ENCODE measurements at regions not wholly inside any gene's neighbourhood (a gene's known extent, or its start where the extent isn't known, plus 50 kb on each side); places are given as distances from the start of the nearest gene placed in this dataset.

DNA sequence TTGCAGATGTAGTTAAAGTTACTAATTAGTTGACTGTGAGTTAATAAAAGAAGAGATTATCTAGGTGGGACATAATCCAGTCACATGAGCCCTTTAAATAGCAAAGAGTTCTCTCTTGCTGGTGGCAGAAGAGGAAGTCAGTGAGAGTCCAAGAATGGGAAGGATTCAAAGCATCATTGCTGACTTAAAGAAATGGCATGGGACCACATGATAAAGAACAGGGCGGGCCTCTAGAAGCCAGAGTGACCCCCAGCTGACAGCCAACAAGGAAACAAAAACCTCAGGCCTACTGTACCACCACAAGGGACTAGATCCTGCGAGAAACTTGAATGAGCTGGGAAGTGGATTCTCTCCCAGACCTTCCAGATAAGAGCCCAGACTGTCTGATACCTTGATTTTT lies 447.2 kb upstream of the CCDC54 start:
- H3K27me3 Mint-ChIP-seq = no peaks in the 10 kb centered on the region
- no peak for DNase-seq
- no peak overlapping the region for H3K4me3 Mint-ChIP-seq
- ATAC-seq = no peak
- intact Hi-C loops (cut with DNase I, micrococcal nuclease) = no loop called here
- CTCF ChIA-PET = interaction anchor here (0.6 kb wide), 1 partner anchor 17 kb away, joined by 3 read pairs; no protein-coding TSS in a partner anchor
- H3K27ac Mint-ChIP-seq = no peak overlapping the region
- no peaks in the 10 kb centered on the region for H3K4me1 Mint-ChIP-seq
- POLR2A ChIA-PET = no interaction called here
- H3K9me3 Mint-ChIP-seq (ENCODE audit: low read depth) = no peaks in the 10 kb centered on the region
- no peaks in the 10 kb centered on the region for H3K36me3 Mint-ChIP-seq (ENCODE audit: low read depth)

DNA sequence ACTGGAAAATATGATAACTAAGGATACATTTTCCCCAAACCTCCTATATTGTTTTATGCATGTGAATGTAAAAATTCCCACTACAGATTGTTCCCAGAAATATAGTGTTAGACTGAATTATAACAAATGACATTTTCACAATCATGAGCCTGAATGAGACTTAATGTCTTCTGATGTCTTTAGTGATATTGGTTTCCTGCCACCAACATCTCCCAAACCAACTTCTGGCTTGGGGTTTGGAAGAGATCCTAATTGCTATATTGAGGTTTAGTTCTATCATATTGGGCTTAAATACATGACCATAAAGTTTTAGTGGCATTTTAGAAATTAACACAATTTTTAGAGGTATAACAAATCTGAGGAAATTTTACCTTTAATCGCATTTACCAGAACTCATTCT lies 445.3 kb upstream of the CCDC54 start:
- CTCF ChIA-PET = no interaction called here
- Mint-ChIP-seq H3K4me1 (no peaks in the 10 kb centered on the region), H3K4me3 (no peak overlapping the region), H3K27ac (no peak overlapping the region), H3K36me3 (ENCODE audit: low read depth) (no peaks in the 10 kb centered on the region), H3K27me3 (no peaks in the 10 kb centered on the region), H3K9me3 (ENCODE audit: low read depth) (no peaks in the 10 kb centered on the region)
- POLR2A ChIA-PET = no interaction called here
- no peak for ATAC-seq
- no peak for DNase-seq
- intact Hi-C loops (cut with DNase I, micrococcal nuclease) = no loop called here

DNA sequence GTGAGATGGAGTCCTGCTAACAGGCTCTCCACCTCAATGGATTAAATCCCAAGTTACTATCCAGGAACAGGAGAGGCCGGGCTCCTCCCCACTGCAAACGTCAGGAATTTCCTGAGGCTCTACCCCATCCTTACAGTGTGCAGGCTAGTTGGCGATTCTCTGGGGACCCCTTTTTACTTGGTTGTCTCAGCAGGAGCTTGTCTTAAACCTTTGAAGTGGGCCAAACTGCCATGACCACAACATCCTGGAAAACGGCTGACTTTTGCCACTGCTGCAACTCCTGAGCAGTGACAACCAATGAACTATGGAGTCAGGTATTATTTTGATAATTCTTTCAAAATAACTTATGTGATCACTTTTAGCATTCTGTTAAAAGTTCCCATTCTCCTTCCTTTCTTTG lies 440.9 kb upstream of the CCDC54 start:
- H3K4me1 Mint-ChIP-seq = no peaks in the 10 kb centered on the region
- DNase-seq (no peak), ATAC-seq (no peak)
- no peak overlapping the region for H3K4me3 Mint-ChIP-seq
- H3K27me3 Mint-ChIP-seq = no peaks in the 10 kb centered on the region
- intact Hi-C loops (cut with DNase I, micrococcal nuclease) = no loop called here
- POLR2A ChIA-PET = no interaction called here
- no peak overlapping the region for H3K27ac Mint-ChIP-seq
- H3K36me3 Mint-ChIP-seq (ENCODE audit: low read depth) = no peaks in the 10 kb centered on the region
- CTCF ChIA-PET = no interaction called here
- no peaks in the 10 kb centered on the region for H3K9me3 Mint-ChIP-seq (ENCODE audit: low read depth)

DNA sequence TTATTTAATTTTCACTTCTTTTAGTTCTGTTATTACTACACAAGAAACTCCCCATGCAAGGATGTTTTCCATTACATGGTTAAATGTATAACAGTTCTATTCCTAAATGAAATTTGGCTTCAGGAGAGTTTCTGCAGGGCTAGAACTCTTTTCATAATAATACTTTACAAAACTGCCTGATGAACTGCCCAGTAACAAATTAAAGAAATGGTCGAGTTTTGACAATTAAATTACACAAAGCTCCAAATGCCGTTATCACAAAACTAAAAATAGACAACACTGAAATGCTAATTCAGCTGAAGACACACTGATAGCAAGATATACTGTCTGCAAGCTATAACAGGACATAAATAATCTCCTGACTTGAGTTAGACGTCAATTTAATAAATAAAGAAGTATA lies 435.2 kb upstream of the CCDC54 start:
- Mint-ChIP-seq H3K4me1 (no peaks in the 10 kb centered on the region), H3K27ac (no peak overlapping the region), H3K27me3 (no peaks in the 10 kb centered on the region), H3K36me3 (ENCODE audit: low read depth) (no peaks in the 10 kb centered on the region), H3K9me3 (ENCODE audit: low read depth) (no peaks in the 10 kb centered on the region), H3K4me3 (no peak overlapping the region)
- ATAC-seq (no peak), DNase-seq (no peak)
- ChIA-PET CTCF (no interaction called here), POLR2A (no interaction called here)
- intact Hi-C loops (cut with DNase I, micrococcal nuclease) = no loop called here

DNA sequence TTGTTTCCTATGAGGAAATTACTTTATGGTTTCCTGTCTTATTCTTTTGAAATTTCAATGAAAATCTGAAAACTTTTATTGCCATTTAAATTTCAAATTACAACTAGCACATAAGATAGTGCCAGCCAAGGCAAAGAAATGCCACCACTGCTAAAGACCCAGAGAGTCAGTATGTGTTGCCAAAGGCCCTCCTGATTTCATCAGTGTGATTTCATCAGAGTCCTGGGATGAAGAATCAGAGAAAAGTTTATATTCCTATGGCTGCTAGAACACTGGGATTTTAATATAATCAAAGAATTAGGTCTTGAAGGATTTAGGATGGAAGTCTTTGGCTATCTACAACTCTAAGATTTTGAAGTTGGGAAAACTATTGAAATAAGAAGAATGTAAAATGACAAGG lies 434.2 kb upstream of the CCDC54 start:
- Mint-ChIP-seq H3K4me1 (no peaks in the 10 kb centered on the region), H3K27me3 (no peaks in the 10 kb centered on the region), H3K4me3 (no peak overlapping the region), H3K36me3 (ENCODE audit: low read depth) (no peaks in the 10 kb centered on the region), H3K9me3 (ENCODE audit: low read depth) (no peaks in the 10 kb centered on the region), H3K27ac (no peak overlapping the region)
- intact Hi-C loops (cut with DNase I, micrococcal nuclease) = no loop called here
- DNase-seq (no peak), ATAC-seq (no peak)
- POLR2A ChIA-PET = no interaction called here
- CTCF ChIA-PET = interaction anchor here (0.6 kb wide), 1 partner anchor 45 kb away, joined by 3 read pairs; no protein-coding TSS in a partner anchor

DNA sequence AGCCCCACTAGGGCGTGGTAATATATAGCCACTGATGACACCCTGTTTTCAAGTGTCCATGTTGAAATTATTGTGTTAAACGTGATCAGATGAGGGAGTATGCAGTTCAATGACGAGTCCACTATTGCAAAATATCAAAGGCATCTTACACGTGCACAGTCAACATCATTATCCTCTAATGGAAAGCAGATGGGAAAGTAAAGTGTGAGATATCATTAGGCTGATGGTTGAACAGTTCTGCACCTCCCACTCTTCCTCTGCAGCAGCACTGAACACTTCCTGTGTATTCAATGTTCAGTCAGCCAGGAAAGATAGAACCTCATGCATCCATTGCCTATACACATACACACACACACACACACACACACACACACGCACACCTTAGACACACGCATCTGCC lies 431.8 kb upstream of the CCDC54 start:
- DNase-seq (no peak), ATAC-seq (no peak)
- Mint-ChIP-seq H3K36me3 (ENCODE audit: low read depth) (no peaks in the 10 kb centered on the region), H3K27me3 (no peaks in the 10 kb centered on the region), H3K27ac (no peak overlapping the region), H3K4me1 (no peaks in the 10 kb centered on the region), H3K4me3 (no peak overlapping the region), H3K9me3 (ENCODE audit: low read depth) (no peaks in the 10 kb centered on the region)
- CTCF ChIA-PET = no interaction called here
- POLR2A ChIA-PET = no interaction called here
- intact Hi-C loops (cut with DNase I, micrococcal nuclease) = no loop called here

DNA sequence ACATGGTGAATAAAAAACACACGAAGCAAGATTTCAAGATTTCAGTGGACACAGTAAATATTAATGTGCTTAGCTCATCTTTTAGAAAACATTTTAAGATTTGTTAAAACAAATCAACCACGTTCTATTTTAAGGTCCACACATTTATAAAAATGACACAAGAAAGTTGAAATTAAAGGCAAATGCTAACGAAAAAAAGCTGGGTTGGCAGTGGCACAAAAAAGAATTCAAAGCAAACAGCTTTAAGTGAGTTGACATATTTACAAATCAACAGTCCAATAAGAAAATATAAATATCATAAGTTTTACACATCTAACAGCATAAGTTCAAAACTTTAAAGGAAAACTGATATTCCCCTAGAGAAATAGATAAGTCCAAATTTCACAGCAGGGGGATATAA lies 430.4 kb upstream of the CCDC54 start:
- ATAC-seq = no peak
- no peaks in the 10 kb centered on the region for H3K27me3 Mint-ChIP-seq
- H3K4me1 Mint-ChIP-seq = no peaks in the 10 kb centered on the region
- CTCF ChIA-PET = no interaction called here
- POLR2A ChIA-PET = no interaction called here
- no peak for DNase-seq
- H3K27ac Mint-ChIP-seq = no peak overlapping the region
- no peaks in the 10 kb centered on the region for H3K36me3 Mint-ChIP-seq (ENCODE audit: low read depth)
- intact Hi-C loops (cut with DNase I, micrococcal nuclease) = no loop called here
- H3K4me3 Mint-ChIP-seq = no peak overlapping the region
- no peaks in the 10 kb centered on the region for H3K9me3 Mint-ChIP-seq (ENCODE audit: low read depth)

DNA sequence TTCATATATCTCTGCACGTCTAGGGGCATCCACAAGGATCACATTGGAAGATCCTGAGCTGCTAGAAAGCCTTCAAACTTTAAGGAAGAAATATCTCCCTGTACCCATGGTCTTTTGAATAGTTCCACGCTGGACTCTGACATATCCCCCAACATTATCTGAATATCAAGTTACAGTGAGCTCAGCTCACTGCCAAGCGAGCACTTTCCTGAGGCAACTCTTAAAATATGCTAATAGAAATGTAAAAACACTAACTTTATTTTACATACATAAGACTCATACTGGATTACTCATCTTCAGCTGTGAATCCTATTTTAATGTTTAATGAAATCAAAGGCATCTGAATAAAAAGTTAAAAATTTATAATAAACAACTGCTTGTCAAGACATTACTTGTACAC lies 420.2 kb upstream of the CCDC54 start:
- Mint-ChIP-seq H3K4me3 (no peak overlapping the region), H3K27ac (no peak overlapping the region), H3K4me1 (no peaks in the 10 kb centered on the region), H3K27me3 (no peaks in the 10 kb centered on the region), H3K9me3 (ENCODE audit: low read depth) (peaks cover 2% of the 10 kb centered on the region), H3K36me3 (ENCODE audit: low read depth) (no peaks in the 10 kb centered on the region)
- ChIA-PET CTCF (no interaction called here), POLR2A (no interaction called here)
- no peak for ATAC-seq
- no peak for DNase-seq
- intact Hi-C loops (cut with DNase I, micrococcal nuclease) = no loop called here

DNA sequence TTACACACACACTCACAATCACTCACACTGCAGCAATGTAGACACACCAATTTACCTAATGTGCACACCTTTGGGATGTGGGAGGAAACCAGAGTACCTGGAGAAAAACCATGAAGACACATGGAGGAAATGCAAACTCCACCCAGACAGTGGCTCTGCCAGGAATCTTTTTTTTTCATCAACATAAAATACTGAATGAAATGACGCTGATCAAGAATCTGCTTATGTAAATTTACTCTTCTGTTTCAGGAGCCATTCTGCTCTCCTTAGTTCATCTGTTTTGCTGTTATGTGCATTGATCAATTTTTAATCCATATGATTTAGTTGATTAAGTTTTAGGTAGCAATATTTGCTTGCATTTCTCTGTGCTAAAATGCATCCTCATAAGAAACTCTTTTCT lies 414.2 kb upstream of the CCDC54 start:
- H3K27ac Mint-ChIP-seq = no peak overlapping the region
- intact Hi-C loops (cut with DNase I, micrococcal nuclease) = no loop called here
- ATAC-seq (no peak), DNase-seq (no peak)
- no peaks in the 10 kb centered on the region for H3K4me1 Mint-ChIP-seq
- no peak overlapping the region for H3K4me3 Mint-ChIP-seq
- no peaks in the 10 kb centered on the region for H3K27me3 Mint-ChIP-seq
- no peaks in the 10 kb centered on the region for H3K36me3 Mint-ChIP-seq (ENCODE audit: low read depth)
- POLR2A ChIA-PET = no interaction called here
- CTCF ChIA-PET = no interaction called here
- no peaks in the 10 kb centered on the region for H3K9me3 Mint-ChIP-seq (ENCODE audit: low read depth)

DNA sequence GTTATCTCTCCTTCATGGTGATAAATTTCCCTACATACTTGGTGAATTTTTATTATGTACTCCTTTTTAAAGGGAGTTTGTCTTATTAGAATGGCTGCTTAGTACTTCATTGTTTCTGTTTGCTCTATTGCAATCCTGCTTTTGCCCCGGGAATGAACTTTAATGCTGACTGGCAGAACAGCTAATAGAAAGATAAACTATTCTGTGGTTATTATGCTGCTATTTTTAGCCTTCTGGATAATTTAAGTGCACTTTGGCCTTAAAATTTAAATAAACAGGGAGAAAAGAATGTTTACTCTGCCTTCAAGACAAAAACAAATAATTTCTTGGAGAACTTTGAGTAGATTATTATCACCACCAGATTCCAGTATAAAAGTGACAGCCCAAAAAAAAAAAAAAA lies 413.8 kb upstream of the CCDC54 start:
- no peaks in the 10 kb centered on the region for H3K27me3 Mint-ChIP-seq
- no peaks in the 10 kb centered on the region for H3K9me3 Mint-ChIP-seq (ENCODE audit: low read depth)
- H3K36me3 Mint-ChIP-seq (ENCODE audit: low read depth) = no peaks in the 10 kb centered on the region
- no peak overlapping the region for H3K27ac Mint-ChIP-seq
- intact Hi-C loops (cut with DNase I, micrococcal nuclease) = no loop called here
- DNase-seq = no peak
- no peak for ATAC-seq
- H3K4me1 Mint-ChIP-seq = no peaks in the 10 kb centered on the region
- CTCF ChIA-PET = no interaction called here
- POLR2A ChIA-PET = no interaction called here
- no peak overlapping the region for H3K4me3 Mint-ChIP-seq

DNA sequence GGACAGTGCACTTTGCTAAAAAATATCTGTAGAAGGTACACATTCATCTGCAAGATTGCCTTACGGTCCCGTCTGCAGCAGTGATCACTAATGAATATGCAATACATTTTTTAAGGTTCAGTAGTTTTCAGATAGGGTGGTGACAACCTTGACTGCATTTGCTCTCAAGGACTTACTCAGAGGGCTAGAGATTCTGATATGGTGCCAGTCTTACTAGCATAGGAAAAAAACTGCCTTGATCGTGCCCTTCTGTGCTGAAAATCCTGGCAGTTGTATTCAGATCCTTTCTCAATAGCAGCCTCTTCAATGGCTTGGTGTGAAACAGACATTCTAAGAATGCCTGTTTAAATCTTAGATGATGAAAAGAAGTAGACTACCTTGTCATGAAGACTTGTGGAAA lies 411.9 kb upstream of the CCDC54 start:
- no peaks in the 10 kb centered on the region for H3K9me3 Mint-ChIP-seq (ENCODE audit: low read depth)
- CTCF ChIA-PET = no interaction called here
- H3K36me3 Mint-ChIP-seq (ENCODE audit: low read depth) = no peaks in the 10 kb centered on the region
- intact Hi-C loops (cut with DNase I, micrococcal nuclease) = no loop called here
- DNase-seq (no peak), ATAC-seq (no peak)
- H3K27me3 Mint-ChIP-seq = no peaks in the 10 kb centered on the region
- H3K4me1 Mint-ChIP-seq = no peaks in the 10 kb centered on the region
- no peak overlapping the region for H3K4me3 Mint-ChIP-seq
- POLR2A ChIA-PET = no interaction called here
- no peak overlapping the region for H3K27ac Mint-ChIP-seq

DNA sequence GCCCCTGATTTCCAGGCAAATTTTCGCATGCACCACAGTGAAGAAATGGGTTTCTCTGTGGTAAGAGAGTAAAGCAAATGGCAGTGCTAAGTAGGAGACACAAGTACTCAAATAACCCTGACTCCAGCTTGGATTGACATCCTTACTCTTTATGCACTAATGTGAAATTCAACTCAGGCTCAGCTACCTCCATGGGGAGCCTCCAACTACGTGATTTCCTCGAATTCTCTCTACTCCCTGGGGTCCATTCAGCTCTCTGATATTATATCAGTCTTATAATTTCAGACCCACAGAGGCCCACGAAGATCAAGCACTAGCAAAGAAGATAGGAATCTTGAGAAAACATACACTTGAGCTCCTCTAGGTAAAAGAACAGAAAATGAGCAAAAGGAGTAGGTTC lies 407.6 kb upstream of the CCDC54 start:
- ATAC-seq (no peak), DNase-seq (no peak)
- Mint-ChIP-seq H3K4me3 (no peak overlapping the region), H3K9me3 (ENCODE audit: low read depth) (no peaks in the 10 kb centered on the region), H3K27me3 (no peaks in the 10 kb centered on the region), H3K27ac (no peak overlapping the region), H3K4me1 (no peaks in the 10 kb centered on the region), H3K36me3 (ENCODE audit: low read depth) (no peaks in the 10 kb centered on the region)
- intact Hi-C loops (cut with DNase I, micrococcal nuclease) = no loop called here
- ChIA-PET POLR2A (no interaction called here), CTCF (interaction anchor here (1.3 kb wide), 1 partner anchor 67 kb away, joined by 5 read pairs; no protein-coding TSS in a partner anchor)

DNA sequence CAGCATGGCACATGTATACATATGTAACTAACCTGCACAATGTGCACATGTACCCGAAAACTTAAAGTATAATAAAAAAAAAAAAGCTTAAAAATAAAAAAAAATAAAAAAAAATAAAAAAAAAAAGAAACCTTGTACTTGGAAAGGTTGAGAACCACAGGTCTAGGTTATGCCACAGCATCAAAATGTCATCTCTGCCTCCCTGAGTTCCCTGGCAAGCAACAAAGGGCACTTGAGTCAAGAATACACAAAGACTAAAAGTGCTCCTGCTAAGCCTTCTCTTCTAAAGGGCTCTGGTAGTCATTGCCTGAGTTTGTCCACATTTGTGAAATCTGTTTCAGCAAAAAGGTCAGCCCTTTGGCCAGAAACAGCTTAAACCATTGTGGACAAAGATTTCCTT lies 395.8 kb upstream of the CCDC54 start:
- Mint-ChIP-seq H3K36me3 (ENCODE audit: low read depth) (no peaks in the 10 kb centered on the region), H3K27ac (no peak overlapping the region), H3K9me3 (ENCODE audit: low read depth) (no peaks in the 10 kb centered on the region), H3K4me1 (no peaks in the 10 kb centered on the region), H3K27me3 (no peaks in the 10 kb centered on the region), H3K4me3 (no peak overlapping the region)
- DNase-seq = no peak
- no peak for ATAC-seq
- ChIA-PET CTCF (no interaction called here), POLR2A (no interaction called here)
- intact Hi-C loops (cut with DNase I, micrococcal nuclease) = no loop called here
